GM19372 (cell line): ENCODE measurements at regions not wholly inside any gene's neighbourhood (a gene's known extent, or its start where the extent isn't known, plus 50 kb on each side); places are given as distances from the start of the nearest gene placed in this dataset.

ENCODE experiments used
- ATAC-seq: cut with Tn5 transposase; IDR thresholded peaks from one replicate; pipeline ENCODE4 v1.9.1; 2021; ENCODE audit warnings: mild to moderate bottlenecking, low read depth, moderate library complexity; ENCODE audit not compliant: unreplicated experiment

- no peak for ATAC-seq
These were observed 191.9 kb upstream of the LINGO1 start for GRCh38 chr15:77824361-77825251.

DNA sequence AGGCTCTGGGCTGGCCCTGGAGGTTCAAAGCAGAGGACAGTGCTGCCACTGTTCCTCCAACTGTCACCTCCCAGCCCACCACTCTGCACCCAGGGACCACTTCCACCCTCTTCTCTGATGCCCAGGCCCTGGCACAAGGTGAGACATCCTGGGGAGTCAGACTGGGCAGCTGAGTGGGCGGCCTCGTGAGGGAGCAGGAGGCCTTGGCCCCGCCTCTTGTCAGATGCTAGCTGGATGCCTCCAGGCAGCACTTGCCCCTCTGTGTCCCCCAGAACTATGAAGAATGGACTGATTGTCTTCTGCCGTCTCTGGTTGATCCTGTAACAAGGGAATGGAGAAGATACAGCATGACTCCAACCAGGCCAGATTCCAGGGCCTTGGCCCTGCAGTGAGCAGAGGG is 191.0 kb upstream of the LINGO1 start:
- no peak for ATAC-seq

- no peak for ATAC-seq
These were observed 190.0 kb upstream of the LINGO1 start for GRCh38 chr15:77822631-77823230.

DNA sequence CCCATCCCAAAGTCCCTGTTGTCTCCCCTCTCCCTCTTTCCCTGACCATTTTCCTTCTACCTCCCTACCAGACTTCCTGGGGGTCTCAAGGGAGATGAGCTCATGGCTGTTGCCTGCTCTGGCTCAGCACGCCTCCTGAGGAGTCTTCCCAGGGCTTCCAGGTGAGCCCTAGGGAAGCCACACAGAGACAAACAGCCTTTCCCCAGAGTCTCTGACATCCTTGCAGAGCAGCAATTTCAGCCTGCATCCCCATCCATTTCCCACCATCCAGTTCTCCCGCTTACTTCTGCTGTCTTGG is 189.2 kb upstream of the LINGO1 start:
- ATAC-seq: no peak

- no peak for ATAC-seq
These were observed 188.7 kb upstream of the LINGO1 start for GRCh38 chr15:77821188-77821958.

GRCh38 chr15:77819851-77820728 is 187.4 kb upstream of the LINGO1 start:
- no peak for ATAC-seq

- no peak for ATAC-seq
These were observed 186.5 kb upstream of the LINGO1 start for GRCh38 chr15:77819048-77819850.

DNA sequence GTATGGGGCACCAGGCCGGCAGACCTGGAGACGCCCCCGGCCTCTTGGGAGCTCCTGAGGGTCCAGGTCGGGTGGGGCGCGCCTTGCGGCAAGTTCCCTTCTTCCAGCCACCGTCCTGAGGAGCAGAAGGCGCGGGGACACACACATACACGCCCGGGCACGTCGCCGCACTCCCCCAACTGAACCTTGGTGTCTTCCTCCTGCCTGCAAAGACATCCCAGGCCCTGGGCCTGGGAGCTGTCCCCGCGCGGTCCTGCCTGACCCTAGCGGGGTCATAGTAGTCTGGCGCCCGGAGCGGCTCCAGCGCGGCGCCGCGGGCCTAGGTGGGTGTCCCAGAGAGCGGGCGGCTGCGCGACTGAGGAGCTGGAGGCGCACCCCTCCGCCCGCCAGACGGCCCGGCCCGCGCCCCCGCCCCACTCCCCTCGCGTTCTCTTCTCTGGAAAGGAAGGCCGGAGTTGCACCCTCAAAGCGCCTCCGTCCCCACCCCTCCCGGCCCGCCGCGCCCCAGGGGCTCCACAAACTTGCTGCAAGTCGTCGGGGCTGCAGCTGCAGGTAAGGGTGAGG is 185.9 kb upstream of the LINGO1 start:
- no peak for ATAC-seq

DNA sequence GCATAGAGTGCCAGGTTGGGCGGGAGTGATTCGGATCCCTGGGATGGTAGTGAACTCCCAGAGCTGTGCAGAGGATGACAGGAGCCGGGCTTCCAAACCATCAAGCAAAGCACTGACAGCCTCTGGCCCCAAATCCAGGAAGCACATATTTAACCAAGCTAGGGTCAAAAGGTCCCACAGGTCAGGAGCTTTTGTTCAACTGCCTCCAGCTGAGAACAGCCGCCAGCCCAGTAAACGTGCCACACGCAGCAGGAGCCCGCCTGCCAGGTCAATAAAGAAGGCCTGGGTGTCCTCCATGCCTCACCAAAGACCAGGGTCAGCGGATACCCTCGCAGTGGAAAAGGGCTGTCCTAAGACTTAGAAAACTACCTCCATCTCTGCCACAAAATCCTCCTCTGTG is 184.7 kb upstream of the LINGO1 start:
- no peak for ATAC-seq

GRCh38 chr15:77816983-77817382 is 184.3 kb upstream of the LINGO1 start:
- ATAC-seq: no peak

GRCh38 chr15:77815015-77815414 is 182.3 kb upstream of the LINGO1 start:
- ATAC-seq: no peak

- no peak for ATAC-seq
These were observed 180.0 kb upstream of the LINGO1 start for GRCh38 chr15:77812664-77813063.

DNA sequence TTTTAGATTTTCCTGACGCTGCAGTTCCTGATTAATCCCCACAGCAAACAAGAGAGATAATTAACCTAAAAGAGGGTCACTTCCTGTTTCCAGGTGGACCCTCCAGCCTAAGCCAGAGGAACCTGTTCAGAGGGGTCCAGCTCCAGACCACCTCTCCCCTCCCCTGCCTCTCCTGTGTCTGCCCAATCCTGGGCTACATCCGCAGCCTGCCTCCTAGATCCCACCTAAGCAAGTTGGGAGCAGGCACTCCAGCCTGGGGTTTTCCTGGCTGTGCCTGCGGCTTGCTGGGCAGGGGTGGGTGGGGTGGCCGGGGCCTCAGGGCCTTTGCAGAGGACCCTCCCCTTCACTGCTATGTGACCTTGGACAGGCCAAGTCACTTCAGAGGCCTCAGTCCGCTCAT is 178.6 kb upstream of the LINGO1 start:
- no peak for ATAC-seq

DNA sequence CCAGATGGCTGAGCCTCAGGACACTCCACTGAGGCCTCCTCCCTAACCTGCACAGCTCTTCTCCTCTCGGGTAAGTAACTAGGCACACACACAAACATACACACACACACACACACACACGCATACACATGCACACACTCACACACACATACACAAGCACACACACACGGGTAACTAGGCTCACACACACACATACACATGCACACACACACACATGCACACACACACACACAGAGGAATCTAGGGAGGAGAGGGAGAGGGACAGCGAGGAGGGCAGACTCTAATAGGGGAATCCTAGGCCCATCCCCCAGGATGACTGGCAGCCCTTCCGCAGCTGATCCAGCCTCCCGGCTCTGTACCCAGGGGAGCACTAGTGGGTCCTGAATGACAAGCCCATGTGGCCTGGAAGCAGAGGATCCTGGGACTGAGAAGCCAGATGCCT is 177.4 kb upstream of the LINGO1 start:
- no peak for ATAC-seq

DNA sequence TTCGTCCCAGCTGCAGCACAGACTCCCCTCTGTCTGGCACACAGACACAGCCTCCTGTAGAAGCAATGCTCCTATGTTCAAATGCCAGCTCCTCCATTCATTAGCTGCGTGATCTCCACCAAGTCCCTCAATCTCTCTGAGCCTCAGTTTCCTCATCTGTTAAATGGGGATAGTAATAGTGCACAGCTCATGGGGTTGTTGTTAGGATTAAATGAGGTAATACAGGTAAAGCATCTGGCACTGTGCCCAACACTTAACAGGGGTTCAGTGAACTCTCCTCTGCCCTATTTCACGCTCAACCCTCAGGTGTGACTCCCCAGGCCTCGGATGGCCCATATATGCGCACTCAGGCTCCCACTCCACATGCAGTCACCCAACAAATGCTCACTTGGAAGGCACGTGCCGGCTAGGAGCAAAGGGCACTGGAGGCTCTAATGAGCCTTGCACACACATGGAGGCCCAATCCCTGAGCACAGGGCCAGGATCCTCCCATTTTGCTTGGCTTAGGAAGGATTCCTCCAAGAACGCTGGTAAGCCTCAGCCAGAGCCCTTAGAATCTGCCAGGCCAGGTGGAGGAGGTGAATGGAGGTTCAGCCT is 176.0 kb upstream of the LINGO1 start:
- no peak for ATAC-seq

- ATAC-seq: no peak
These were observed 175.4 kb upstream of the LINGO1 start for GRCh38 chr15:77808075-77808474.

- no peak for ATAC-seq
These were observed 174.9 kb upstream of the LINGO1 start for GRCh38 chr15:77807611-77808010.

DNA sequence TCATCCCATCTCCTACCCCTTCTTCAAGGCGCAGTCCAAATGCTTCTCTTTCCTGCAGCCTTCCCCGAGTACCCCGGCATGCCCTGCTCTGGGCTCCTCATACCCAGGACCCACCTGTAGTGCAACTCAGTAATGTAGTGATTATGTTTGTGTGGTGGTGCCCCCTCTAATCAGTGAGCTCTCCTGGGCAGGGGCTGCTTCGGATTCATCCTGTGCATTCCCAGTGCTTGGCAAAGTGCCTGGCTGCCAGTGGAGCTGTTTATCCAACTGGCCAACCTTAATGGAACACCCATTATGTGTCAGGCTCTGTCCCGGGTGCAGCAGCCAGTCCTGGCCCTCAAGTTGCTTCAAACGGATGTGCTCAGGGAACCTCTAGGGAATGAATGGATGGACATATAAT is 174.4 kb upstream of the LINGO1 start:
- no peak for ATAC-seq

- ATAC-seq: no peak
These were observed 171.5 kb upstream of the LINGO1 start for GRCh38 chr15:77804210-77804609.
